ENCODE measurements at regions not wholly inside any gene's neighbourhood (a gene's known extent, or its start where the extent isn't known, plus 50 kb on each side); places are given as distances from the start of the nearest gene placed in this dataset.

DNA sequence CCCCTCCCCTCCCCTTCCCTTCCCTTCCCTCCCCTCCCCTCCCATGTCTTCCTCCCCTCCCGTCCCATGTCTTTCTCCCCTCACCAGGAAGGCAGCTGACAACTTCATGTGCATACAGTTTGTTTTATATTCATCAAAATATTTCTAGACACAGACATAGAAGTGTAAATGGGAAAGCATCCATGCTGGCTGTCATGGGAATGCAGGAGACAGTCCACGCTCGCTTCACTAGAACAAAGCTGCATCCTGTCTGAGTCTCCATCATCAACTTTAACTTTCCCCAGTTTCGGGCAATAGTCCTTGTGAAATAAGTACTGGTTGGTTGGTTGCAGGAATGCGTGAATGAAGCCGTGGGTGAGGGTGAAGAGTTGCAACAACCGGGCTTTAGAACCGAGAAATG is 226.9 kb downstream of the DCDC2C start:
- TF ChIP-seq, protein P1, sequence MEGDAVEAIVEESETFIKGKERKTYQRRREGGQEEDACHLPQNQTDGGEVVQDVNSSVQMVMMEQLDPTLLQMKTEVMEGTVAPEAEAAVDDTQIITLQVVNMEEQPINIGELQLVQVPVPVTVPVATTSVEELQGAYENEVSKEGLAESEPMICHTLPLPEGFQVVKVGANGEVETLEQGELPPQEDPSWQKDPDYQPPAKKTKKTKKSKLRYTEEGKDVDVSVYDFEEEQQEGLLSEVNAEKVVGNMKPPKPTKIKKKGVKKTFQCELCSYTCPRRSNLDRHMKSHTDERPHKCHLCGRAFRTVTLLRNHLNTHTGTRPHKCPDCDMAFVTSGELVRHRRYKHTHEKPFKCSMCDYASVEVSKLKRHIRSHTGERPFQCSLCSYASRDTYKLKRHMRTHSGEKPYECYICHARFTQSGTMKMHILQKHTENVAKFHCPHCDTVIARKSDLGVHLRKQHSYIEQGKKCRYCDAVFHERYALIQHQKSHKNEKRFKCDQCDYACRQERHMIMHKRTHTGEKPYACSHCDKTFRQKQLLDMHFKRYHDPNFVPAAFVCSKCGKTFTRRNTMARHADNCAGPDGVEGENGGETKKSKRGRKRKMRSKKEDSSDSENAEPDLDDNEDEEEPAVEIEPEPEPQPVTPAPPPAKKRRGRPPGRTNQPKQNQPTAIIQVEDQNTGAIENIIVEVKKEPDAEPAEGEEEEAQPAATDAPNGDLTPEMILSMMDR (IDR thresholded peaks at IDR 0.05) = no peak
- TF ChIP-seq ELK1 (IDR thresholded peaks at IDR 0.05; ENCODE audit: low read depth, low read length) (no peak), FOXS1 (CRISPR knock-in tag; IDR thresholded peaks at IDR 0.05) (no peak), EP300 (IDR thresholded peaks at IDR 0.05) (no peak), MYC (IDR thresholded peaks at IDR 0.05; ENCODE audit: borderline replicate concordance, low read length) (no peak), NFE2L2 (conservative IDR thresholded peaks at IDR 0.05; ENCODE audit: low read length) (no peak), POLR2A (IDR thresholded peaks at IDR 0.05; ENCODE audit: low read length) (no peak), NR3C1 (IDR thresholded peaks at IDR 0.05) (no peak), JUN (IDR thresholded peaks at IDR 0.05) (no peak), CHD4 (IDR thresholded peaks at IDR 0.05; ENCODE audit: borderline replicate concordance) (no peak)
